ENCODE measurements at regions not wholly inside any gene's neighbourhood (a gene's known extent, or its start where the extent isn't known, plus 50 kb on each side); places are given as distances from the start of the nearest gene placed in this dataset.

DNA sequence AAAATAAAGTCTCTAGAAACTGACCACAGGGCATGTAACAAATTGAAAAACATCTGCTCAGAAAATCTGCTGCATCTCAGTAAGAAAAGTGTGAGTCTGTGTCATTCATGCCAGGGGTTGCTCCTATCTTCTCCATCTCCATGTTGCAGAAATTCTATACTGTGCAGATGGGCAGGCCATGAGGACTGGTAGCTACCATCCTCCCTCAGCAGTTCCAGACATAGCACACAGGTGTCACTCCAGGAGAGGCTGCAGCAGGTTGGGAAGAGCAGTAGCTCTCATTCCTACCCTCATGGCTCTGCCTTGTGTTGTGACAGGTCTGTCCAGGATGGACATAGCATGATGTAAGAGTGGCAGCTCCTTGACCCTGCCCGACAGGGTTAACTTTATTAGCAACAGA lies 173.4 kb downstream of the NDUFS4 start:
- DNase-seq, result no peak
- no peak overlapping the region for H3K4me2 ChIP-seq (ENCODE audit: low read depth, low read length)

GRCh38 chr5:53738105-53738504 lies 177.7 kb downstream of the NDUFS4 start:
- H2AFZ ChIP-seq (ENCODE audit: low read length), result no peak overlapping the region
- H3K79me2 ChIP-seq (ENCODE audit: low read length), result no peaks in the 10 kb centered on the region
- H3K9ac ChIP-seq (ENCODE audit: low read length), result no peak overlapping the region
- no peaks in the 10 kb centered on the region for H3K9me3 ChIP-seq (replicated peaks; ENCODE audit: insufficient read depth, low read length)
- no peak overlapping the region for H3K4me3 ChIP-seq (ENCODE audit: low read length)
- no peaks in the 10 kb centered on the region for H3K36me3 ChIP-seq (replicated peaks; ENCODE audit: insufficient read depth, low read length)
- no peak overlapping the region for H3K4me2 ChIP-seq (ENCODE audit: low read depth, low read length)
- no peaks in the 10 kb centered on the region for H3F3A ChIP-seq (ENCODE audit: insufficient read depth, low read length)
- DNase-seq, result no peak
- H4K20me1 ChIP-seq (ENCODE audit: insufficient read depth, low read length), result no peaks in the 10 kb centered on the region
- no peaks in the 10 kb centered on the region for H3K27me3 ChIP-seq (replicated peaks; ENCODE audit: insufficient read depth, low read length)
- no peaks in the 10 kb centered on the region for H3K4me1 ChIP-seq (ENCODE audit: low read length)
- H3K9me2 ChIP-seq (replicated peaks; ENCODE audit: insufficient read depth, low read length), result no peaks in the 10 kb centered on the region
- TF ChIP-seq CTCF (IDR thresholded peaks at IDR 0.05; ENCODE audit: low read length), result no peak
- no peak for TF ChIP-seq EZH2phosphoT487 (IDR thresholded peaks at IDR 0.05; ENCODE audit: low read length)
- TF ChIP-seq EZH2 (optimal IDR thresholded peaks at IDR 0.05; ENCODE audit: low read depth, low read length), result no peak
- no peak overlapping the region for H3K27ac ChIP-seq (ENCODE audit: low read length)

More for the DNA sequence above, 173.4 kb downstream of the NDUFS4 start:
- no peaks in the 10 kb centered on the region for H3K27me3 ChIP-seq (replicated peaks; ENCODE audit: insufficient read depth, low read length)
- no peaks in the 10 kb centered on the region for H3F3A ChIP-seq (ENCODE audit: insufficient read depth, low read length)
- no peak overlapping the region for H2AFZ ChIP-seq (ENCODE audit: low read length)
- H3K79me2 ChIP-seq (ENCODE audit: low read length), result no peaks in the 10 kb centered on the region
- H3K4me1 ChIP-seq (ENCODE audit: low read length), result no peaks in the 10 kb centered on the region
- no peak for TF ChIP-seq EZH2 (optimal IDR thresholded peaks at IDR 0.05; ENCODE audit: low read depth, low read length)
- no peak for TF ChIP-seq CTCF (IDR thresholded peaks at IDR 0.05; ENCODE audit: low read length)
- no peak for TF ChIP-seq EZH2phosphoT487 (IDR thresholded peaks at IDR 0.05; ENCODE audit: low read length)
- no peaks in the 10 kb centered on the region for H4K20me1 ChIP-seq (ENCODE audit: insufficient read depth, low read length)
- H3K4me3 ChIP-seq (ENCODE audit: low read length), result no peak overlapping the region
- H3K9ac ChIP-seq (ENCODE audit: low read length), result no peak overlapping the region
- no peaks in the 10 kb centered on the region for H3K9me3 ChIP-seq (replicated peaks; ENCODE audit: insufficient read depth, low read length)
- no peaks in the 10 kb centered on the region for H3K9me2 ChIP-seq (replicated peaks; ENCODE audit: insufficient read depth, low read length)
- H3K36me3 ChIP-seq (replicated peaks; ENCODE audit: insufficient read depth, low read length), result no peaks in the 10 kb centered on the region
- no peak overlapping the region for H3K27ac ChIP-seq (ENCODE audit: low read length)

- no peaks in the 10 kb centered on the region for H3K36me3 ChIP-seq (replicated peaks; ENCODE audit: insufficient read depth, low read length)
- H4K20me1 ChIP-seq (ENCODE audit: insufficient read depth, low read length), result no peaks in the 10 kb centered on the region
Observed at GRCh38 chr5:53739111-53739510, 178.7 kb downstream of the NDUFS4 start.

More at GRCh38 chr5:53739111-53739510, 178.7 kb downstream of the NDUFS4 start:
- no peaks in the 10 kb centered on the region for H3K9me3 ChIP-seq (replicated peaks; ENCODE audit: insufficient read depth, low read length)
- no peaks in the 10 kb centered on the region for H3K27me3 ChIP-seq (replicated peaks; ENCODE audit: insufficient read depth, low read length)
- no peak overlapping the region for H3K4me2 ChIP-seq (ENCODE audit: low read depth, low read length)
- no peaks in the 10 kb centered on the region for H3K9me2 ChIP-seq (replicated peaks; ENCODE audit: insufficient read depth, low read length)
- H3K79me2 ChIP-seq (ENCODE audit: low read length), result no peaks in the 10 kb centered on the region
- no peak overlapping the region for H3K4me3 ChIP-seq (ENCODE audit: low read length)
- H3K27ac ChIP-seq (ENCODE audit: low read length), result no peak overlapping the region
- no peak overlapping the region for H2AFZ ChIP-seq (ENCODE audit: low read length)
- H3K4me1 ChIP-seq (ENCODE audit: low read length), result no peaks in the 10 kb centered on the region
- TF ChIP-seq EZH2phosphoT487 (IDR thresholded peaks at IDR 0.05; ENCODE audit: low read length) (no peak), CTCF (IDR thresholded peaks at IDR 0.05; ENCODE audit: low read length) (no peak), EZH2 (optimal IDR thresholded peaks at IDR 0.05; ENCODE audit: low read depth, low read length) (no peak)
- DNase-seq, result no peak
- H3F3A ChIP-seq (ENCODE audit: insufficient read depth, low read length), result no peaks in the 10 kb centered on the region
- H3K9ac ChIP-seq (ENCODE audit: low read length), result no peak overlapping the region
